PC-9 (cell line): ENCODE measurements at regions not wholly inside any gene's neighbourhood (a gene's known extent, or its start where the extent isn't known, plus 50 kb on each side); places are given as distances from the start of the nearest gene placed in this dataset.

Experiments used
- BruUV-seq: library from RNA; stranded (reverse); fragments of 400-500 nt; replicated peaks from 2 replicates; lab custom pipeline; 2021; lab: Mats Ljungman, UMichigan
- CTCF ChIA-PET: fragments of 300-600 bp; sonication (Branson Sonifier 250); formaldehyde crosslinking; loops from one replicate; lab custom pipeline; 2022; ENCODE audit warnings: antibody characterized with exemption; lab: Charles Lee
- POLR2A ChIA-PET: fragments of 300-600 bp; sonication (Branson Sonifier 250); formaldehyde crosslinking; loops from one replicate; lab custom pipeline; 2022; ENCODE audit warnings: antibody characterized with exemption; ENCODE audit not compliant: unreplicated experiment; lab: Charles Lee
- DNase-seq, 2 experiments: peaks; one replicate each; pipeline versions ENCODE4 v3.0.0 to v3.0.0-alpha.2; 2015 to 2022; ENCODE audit warnings: mixed read lengths in 1 of 2
- H2AFZ ChIP-seq: fragments of 200-600 bp; sonication (generic); 2 replicates; pipeline ENCODE4 v1.8.1; 2017; ENCODE audit warnings: antibody characterized with exemption
- H3F3A ChIP-seq: fragments of 200-600 bp; sonication (generic); 2 replicates; pipeline ENCODE4 v1.8.1; 2017; ENCODE audit warnings: antibody characterized with exemption, mild to moderate bottlenecking, low read depth; ENCODE audit not compliant: insufficient read depth
- H3K27ac ChIP-seq: fragments of 200-600 bp; sonication (generic); 2 replicates; pipeline ENCODE4 v1.6.1; 2016; ENCODE audit warnings: mixed run types
- H3K27me3 ChIP-seq: fragments of 200-600 bp; sonication (generic); 2 replicates; pipeline ENCODE4 v1.6.1; 2016; ENCODE audit warnings: low read depth, mixed run types; ENCODE audit not compliant: insufficient read depth
- H3K36me3 ChIP-seq: fragments of 200-600 bp; sonication (generic); 2 replicates; pipeline ENCODE4 v1.6.1; 2016; ENCODE audit warnings: low read depth, mixed run types
- H3K4me1 ChIP-seq: fragments of 200-600 bp; sonication (generic); replicated peaks from 2 replicates; pipeline ENCODE4 v1.6.1; 2016; ENCODE audit warnings: mixed run types; ENCODE audit not compliant: insufficient read depth
- H3K4me2 ChIP-seq: fragments of 200-600 bp; sonication (generic); 2 replicates; pipeline ENCODE4 v1.6.1; 2017; ENCODE audit warnings: mixed run types
- H3K4me3 ChIP-seq: fragments of 200-600 bp; sonication (generic); 2 replicates; pipeline ENCODE4 v1.6.1; 2016; ENCODE audit warnings: mixed run types
- H3K79me2 ChIP-seq: fragments of 200-600 bp; sonication (generic); 2 replicates; pipeline ENCODE4 v1.6.1; 2017; ENCODE audit warnings: low read depth, mixed run types
- H3K9me2 ChIP-seq: fragments of 200-600 bp; sonication (generic); 2 replicates; pipeline ENCODE4 v1.8.1; 2017; ENCODE audit warnings: mild to moderate bottlenecking; ENCODE audit not compliant: insufficient read depth
- H3K9me3 ChIP-seq: fragments of 200-600 bp; sonication (generic); 2 replicates; pipeline ENCODE4 v1.8.1; 2016; ENCODE audit warnings: low read depth; ENCODE audit not compliant: insufficient read depth
- H4K20me1 ChIP-seq: fragments of 200-600 bp; sonication (generic); 2 replicates; pipeline ENCODE4 v1.8.1; 2017; ENCODE audit not compliant: insufficient read depth
- CTCF ChIP-seq: fragments of 200-600 bp; sonication (generic); conservative IDR thresholded peaks from 2 replicates; pipeline ENCODE4 v1.6.1; 2017; ENCODE audit warnings: mixed run types, antibody characterized with exemption, mild to moderate bottlenecking, moderate library complexity
- EZH2 ChIP-seq: fragments of 200-600 bp; sonication (generic); IDR thresholded peaks from 2 replicates; pipeline ENCODE4 v1.8.0; 2017; ENCODE audit warnings: antibody characterized with exemption, low read depth
- intact Hi-C: fragments of 100-400 bp; cut with micrococcal nuclease; formaldehyde crosslinking; loops from one replicate; pipeline ENCODE4 v1.10.0; 2022; ENCODE audit not compliant: unreplicated experiment

- H3K9me3 ChIP-seq, result no peaks in the 10 kb centered on the region
- TF ChIP-seq EZH2, result no peak
- TF ChIP-seq CTCF, result no peak
- no peak overlapping the region for H2AFZ ChIP-seq
- no peaks in the 10 kb centered on the region for H4K20me1 ChIP-seq
- no peak overlapping the region for H3K27ac ChIP-seq
- H3K36me3 ChIP-seq, result no peaks in the 10 kb centered on the region
- no peaks in the 10 kb centered on the region for H3K27me3 ChIP-seq
- no peaks in the 10 kb centered on the region for H3F3A ChIP-seq
- H3K4me1 ChIP-seq, result peaks cover 10% of the 10 kb centered on the region; the same call in 1 of the 2 replicates
- CTCF ChIA-PET, result no interaction called here
- no TSS peak for BruUV-seq
- intact Hi-C loops, result no loop called here
- no peak overlapping the region for H3K4me2 ChIP-seq
- no peak overlapping the region for H3K4me3 ChIP-seq
- no peaks in the 10 kb centered on the region for H3K9me2 ChIP-seq
- POLR2A ChIA-PET, result no interaction called here
- no peaks in the 10 kb centered on the region for H3K79me2 ChIP-seq
- DNase-seq, result no peak
These were observed 112.5 kb downstream of the LACC1 start for GRCh38 chr13:43992211-43992610.

- Histone ChIP-seq H4K20me1 (no peaks in the 10 kb centered on the region), H3K9me2 (no peaks in the 10 kb centered on the region), H3F3A (no peaks in the 10 kb centered on the region), H3K9me3 (no peaks in the 10 kb centered on the region), H3K79me2 (no peaks in the 10 kb centered on the region), H3K27ac (no peak overlapping the region), H3K4me2 (no peak overlapping the region), H3K36me3 (no peaks in the 10 kb centered on the region), H2AFZ (no peak overlapping the region), H3K4me3 (no peak overlapping the region), H3K4me1 (peaks cover 10% of the 10 kb centered on the region; the same call in 1 of the 2 replicates), H3K27me3 (no peaks in the 10 kb centered on the region)
- ChIA-PET POLR2A (no interaction called here), CTCF (no interaction called here)
- no peak for TF ChIP-seq EZH2
- intact Hi-C loops, result no loop called here
- no TSS peak for BruUV-seq
- no peak for DNase-seq
These were observed 115.5 kb downstream of the LACC1 start for GRCh38 chr13:43994999-43995859.

- TF ChIP-seq CTCF, result no peak
- no peak for TF ChIP-seq EZH2
- Histone ChIP-seq H3K4me3 (no peak overlapping the region), H3K27ac (no peak overlapping the region), H2AFZ (no peak overlapping the region), H3K36me3 (no peaks in the 10 kb centered on the region), H4K20me1 (no peaks in the 10 kb centered on the region), H3K4me1 (peaks cover 10% of the 10 kb centered on the region; the same call in 1 of the 2 replicates), H3F3A (no peaks in the 10 kb centered on the region), H3K4me2 (no peak overlapping the region), H3K79me2 (no peaks in the 10 kb centered on the region), H3K27me3 (no peaks in the 10 kb centered on the region), H3K9me3 (no peaks in the 10 kb centered on the region), H3K9me2 (no peaks in the 10 kb centered on the region)
- intact Hi-C loops, result no loop called here
- BruUV-seq, result no TSS peak
- POLR2A ChIA-PET, result no interaction called here
- DNase-seq, result no peak
- CTCF ChIA-PET, result no interaction called here
These were observed 116.5 kb downstream of the LACC1 start for GRCh38 chr13:43996221-43996620.
